Heart right ventricle (tissue), 16 donors: ENCODE measurements at regions not wholly inside any gene's neighbourhood (a gene's known extent, or its start where the extent isn't known, plus 50 kb on each side); places are given as distances from the start of the nearest gene placed in this dataset.
"Not testable (repeated sequence)": the region's sequence is repeated elsewhere in the genome, so short reads cannot be mapped to it uniquely, and the experiment has no call there.

ENCODE experiments used
- ATAC-seq, 8 donors: fragments of 200-7000 bp; cut with Tn5 transposase; one replicate each; pipeline ENCODE4 v1.9.1; 2020; ENCODE audit warnings: mild to moderate bottlenecking in 8 of 8, moderate library complexity in 8 of 8, moderate number of reproducible peaks in 1 of 8
- DNase-seq, 2 donors: peaks; one replicate each; pipeline ENCODE4 v3.0.0-alpha.2; 2020
- H3K27ac ChIP-seq, 10 donors: fragments of 200-600 bp; sonication (generic) in 2 of 10; one replicate each; pipeline versions ENCODE4 v1.5.0 to v1.8.0; 2020 to 2022; ENCODE audit warnings: mild to moderate bottlenecking in 3 of 10
- H3K27me3 ChIP-seq, 7 donors: fragments of 200-600 bp; one replicate each; pipeline ENCODE4 v1.8.0; 2021 to 2022; ENCODE audit warnings: mild to moderate bottlenecking in 2 of 7
- H3K36me3 ChIP-seq, 9 donors: fragments of 200-600 bp; sonication (generic) in 1 of 9; one replicate each; pipeline versions ENCODE4 v1.5.0 to v1.8.0; 2020 to 2022; ENCODE audit warnings: mild to moderate bottlenecking in 2 of 9
- H3K4me1 ChIP-seq, 9 donors: fragments of 200-600 bp; sonication (generic) in 1 of 9; one replicate each; pipeline versions ENCODE4 v1.5.0 to v1.8.0; 2020 to 2022; ENCODE audit warnings: mild to moderate bottlenecking in 4 of 9
- H3K4me3 ChIP-seq, 10 donors: fragments of 200-600 bp; sonication (generic) in 2 of 10; one replicate each; pipeline versions ENCODE4 v1.5.0 to v1.8.0; 2020 to 2022; ENCODE audit warnings: mild to moderate bottlenecking in 7 of 10, moderate library complexity in 2 of 10
- H3K9me3 ChIP-seq, 11 donors: fragments of 200-600 bp in 10 of 11; sonication (generic) in 2 of 11; one replicate each; pipeline versions ENCODE4 v1.5.0 to v1.8.0; 2013 to 2022; ENCODE audit warnings: mild to moderate bottlenecking in 2 of 11, control low read depth in 1 of 11, moderate library complexity in 1 of 11
- WGBS, 2 donors: extraction: QIAGEN DNeasy Blood & Tissue Kit; methylation state at CpG; one replicate each; pipeline ENCODE4 v1.1.7; 2013; ENCODE audit warnings: inconsistent platforms in 1 of 2; 5-methylcytosine and 5-hydroxymethylcytosine counted together
- intact Hi-C, 10 donors: fragments of 100-400 bp; cut with DNase I; formaldehyde crosslinking; loops; one replicate each; pipeline versions ENCODE4 v1.11.1 to v1.14.2; 2022
- TF ChIP-seq, protein P1 (sequence below), 9 donors: fragments of 200-600 bp; sonication (generic) in 2 of 9; IDR thresholded peaks; one replicate each; pipeline versions ENCODE4 v1.5.0 to v1.8.0; 2021 to 2022; ENCODE audit warnings: antibody characterized with exemption in 9 of 9, mild to moderate bottlenecking in 5 of 9, moderate library complexity in 1 of 9
- donor health status: Arrhythmogenic right ventricular cardiomyopathy.
- donor health status: ischemic (EF 13 %, LVEDD 7.1; RV severe dilation, severe dysfunction).
- donor health status: healthy with polysubstance abuse.
- donor health status: DM: no; HTN: yes; CAD: no.
- donor health status: DM: no; HTN: no; CAD: no.
- donor health status: ischemic (EF 25% LVEDD 6.9; RV normal size, moderate dysfunction).
- donor health status: ischemic (EF 25% LVEDD 5.7; RV mildly dilated, moderate dysfunction).
- donor health status: healthy.
- donor health status: DM: yes; HTN: yes; CAD: no.
- donor health status: Ischemic cardiomyopathy.
- donor health status: ischemic (EF 35%, LVEDD 5.7; RV mildly dilated, moderate dysfunction).
- donor health status: nonischemic (EF 11% LVEDD 7.7; RV severe dilation, severe dysfunction).
- donor health status: DM: yes; HTN: yes; CAD: no.
- donor health status: PGD.
- donor health status: ischemic (EF 29% LVEDD 5.4; RV normal size, mild dysfunction).
- donor health status: nonischemic (EF 23%, LVEDD 6.1; RV moderate dilation, normal function).

DNA sequence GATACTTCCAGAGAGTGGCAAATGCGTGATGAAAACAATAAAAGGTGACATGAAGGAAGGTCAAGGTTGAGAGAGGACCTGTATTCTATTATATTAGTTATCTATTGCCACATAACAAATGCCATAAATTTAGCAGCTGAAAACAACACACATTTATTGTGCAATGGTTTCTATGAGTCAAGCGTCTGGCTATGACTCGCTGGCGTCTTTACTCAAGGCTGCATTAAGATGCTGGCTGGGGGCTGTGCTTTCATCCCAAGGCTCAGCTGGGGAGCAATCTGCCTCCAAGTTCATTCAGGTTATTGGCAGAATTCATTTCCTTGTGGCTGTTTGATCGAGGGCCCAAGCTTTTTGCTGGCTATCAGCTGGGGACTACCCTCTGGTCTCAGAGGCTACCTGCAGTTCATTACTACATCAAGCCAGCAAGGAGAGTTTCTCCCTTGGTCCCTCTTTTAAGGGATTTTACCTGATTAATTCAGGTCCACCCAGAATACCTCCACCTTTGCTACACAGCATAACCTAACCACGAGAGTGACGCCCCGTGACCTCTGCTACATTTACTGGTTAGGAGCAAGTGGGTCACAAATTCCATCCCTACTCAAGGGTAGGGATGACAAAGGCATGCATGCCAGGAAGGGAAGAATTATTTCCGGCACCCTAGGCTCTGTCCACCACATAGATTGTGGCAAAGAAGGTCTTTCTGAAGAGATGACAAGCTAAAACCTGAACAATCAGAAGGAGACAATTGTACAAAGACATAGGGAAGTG lies 549.1 kb downstream of the MN1 start:
- peak in 3 of 8 donors; percentile 17 to 60 (median 20) for ATAC-seq
- WGBS, 2 donors: 87% methylated on average over 9 of the region's 9 CpGs
- TF ChIP-seq, protein P1, sequence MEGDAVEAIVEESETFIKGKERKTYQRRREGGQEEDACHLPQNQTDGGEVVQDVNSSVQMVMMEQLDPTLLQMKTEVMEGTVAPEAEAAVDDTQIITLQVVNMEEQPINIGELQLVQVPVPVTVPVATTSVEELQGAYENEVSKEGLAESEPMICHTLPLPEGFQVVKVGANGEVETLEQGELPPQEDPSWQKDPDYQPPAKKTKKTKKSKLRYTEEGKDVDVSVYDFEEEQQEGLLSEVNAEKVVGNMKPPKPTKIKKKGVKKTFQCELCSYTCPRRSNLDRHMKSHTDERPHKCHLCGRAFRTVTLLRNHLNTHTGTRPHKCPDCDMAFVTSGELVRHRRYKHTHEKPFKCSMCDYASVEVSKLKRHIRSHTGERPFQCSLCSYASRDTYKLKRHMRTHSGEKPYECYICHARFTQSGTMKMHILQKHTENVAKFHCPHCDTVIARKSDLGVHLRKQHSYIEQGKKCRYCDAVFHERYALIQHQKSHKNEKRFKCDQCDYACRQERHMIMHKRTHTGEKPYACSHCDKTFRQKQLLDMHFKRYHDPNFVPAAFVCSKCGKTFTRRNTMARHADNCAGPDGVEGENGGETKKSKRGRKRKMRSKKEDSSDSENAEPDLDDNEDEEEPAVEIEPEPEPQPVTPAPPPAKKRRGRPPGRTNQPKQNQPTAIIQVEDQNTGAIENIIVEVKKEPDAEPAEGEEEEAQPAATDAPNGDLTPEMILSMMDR (IDR thresholded peaks at IDR 0.05): no peak
- H3K27ac ChIP-seq: peak overlapping the region in 3 of 10 donors; percentile 0 to 20 (median 12)
- no peak overlapping the region for H3K4me3 ChIP-seq
- peaks cover 0 to 11% (median 0%) of the 10 kb centered on the region in 7 donors for H3K27me3 ChIP-seq
- intact Hi-C loops: loop anchor here in 1 of 10 donors (1.0 kb wide), 1 partner anchor 31 kb away; no protein-coding TSS in a partner anchor
- peaks cover 0 to 24% (median 10%) of the 10 kb centered on the region in 11 donors for H3K9me3 ChIP-seq
- H3K36me3 ChIP-seq: no peaks in the 10 kb centered on the region
- DNase-seq: no peak
- peaks cover 0 to 17% (median 8%) of the 10 kb centered on the region in 9 donors for H3K4me1 ChIP-seq

DNA sequence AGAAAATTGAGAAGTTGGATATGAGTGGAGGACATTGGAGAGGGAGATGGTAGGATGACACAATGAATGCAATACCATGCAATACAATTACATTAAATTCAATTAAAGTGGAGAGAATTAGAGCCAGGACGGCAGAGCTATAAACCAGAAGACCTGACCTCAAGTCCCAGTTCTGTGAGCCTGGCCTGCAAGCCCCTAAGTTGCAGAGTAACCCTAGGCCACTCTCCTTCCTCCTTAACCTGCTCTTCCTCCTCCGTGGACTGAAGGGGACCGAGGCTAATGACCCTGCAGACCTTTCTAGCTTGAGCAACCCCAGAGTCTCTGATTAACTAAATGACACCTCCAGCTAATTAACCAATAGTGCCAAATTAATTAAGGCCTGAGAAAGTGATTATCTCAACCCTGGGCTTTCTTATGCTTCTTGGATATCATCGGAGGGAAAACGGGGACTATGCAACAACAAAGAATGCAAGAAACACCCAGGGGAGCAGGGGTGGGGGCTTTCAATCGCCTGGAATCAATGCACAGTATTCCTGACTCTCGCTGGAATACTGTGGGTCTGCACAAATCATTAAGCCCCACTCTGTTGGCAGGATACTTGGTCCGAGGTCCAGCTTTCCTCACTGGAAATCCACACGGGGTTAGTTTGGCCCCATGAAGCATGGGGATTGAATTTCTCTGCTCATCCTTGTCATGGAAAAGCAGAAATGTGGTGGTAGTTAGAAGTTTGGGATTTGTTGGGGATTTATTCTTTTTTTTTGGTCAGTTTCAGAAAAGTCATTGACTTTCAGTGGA lies 548.3 kb downstream of the MN1 start:
- 51 to 63% methylated on average over 9 of the region's 9 CpGs for whole genome bisulfite sequencing, 2 donors
- TF ChIP-seq, protein P1 (IDR thresholded peaks at IDR 0.05): no peak
- ATAC-seq (no peak), DNase-seq (no peak)
- Histone ChIP-seq H3K27ac (peak overlapping the region in 4 of 10 donors; percentile 0 to 25 (median 8)), H3K9me3 (peaks cover 0 to 24% (median 10%) of the 10 kb centered on the region in 11 donors), H3K36me3 (no peaks in the 10 kb centered on the region), H3K4me3 (no peak overlapping the region), H3K4me1 (peaks cover 0 to 9% (median 3%) of the 10 kb centered on the region in 9 donors), H3K27me3 (peaks cover 0 to 11% (median 0%) of the 10 kb centered on the region in 7 donors)
- intact Hi-C loops: loop anchor here in 1 of 10 donors (1.0 kb wide), 1 partner anchor 30 kb away; no protein-coding TSS in a partner anchor

DNA sequence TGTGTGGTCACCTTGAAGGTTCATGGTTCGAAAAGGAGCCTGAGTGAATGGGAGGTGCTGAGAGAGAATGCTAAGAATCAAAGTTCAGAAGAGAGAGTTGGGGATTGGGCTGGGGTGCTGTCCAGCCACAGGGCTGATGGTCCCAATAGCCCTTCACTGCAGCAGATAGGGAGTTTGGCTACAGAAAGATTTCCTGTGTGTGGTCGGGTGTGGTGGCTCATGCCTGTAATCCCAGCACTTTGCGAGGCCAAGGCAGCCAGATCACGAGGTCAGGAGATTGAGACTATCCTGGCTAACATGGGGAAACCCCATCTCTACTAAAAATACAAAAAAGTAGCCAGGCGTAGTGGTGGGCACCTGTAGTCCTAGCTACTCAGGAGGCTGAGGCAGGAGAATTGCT lies 547.5 kb downstream of the MN1 start:
- H3K4me1 ChIP-seq, H3K4me3 ChIP-seq, H3K36me3 ChIP-seq, DNase-seq, intact Hi-C loops: not testable (repeated sequence)
- peak in 2 of 8 donors; percentile 35 to 61 for ATAC-seq
- WGBS, 2 donors: 68 to 86% methylated on average over 5 of the region's 5 CpGs
- Histone ChIP-seq H3K27me3 (peaks cover 0 to 16% (median 5%) of the 10 kb centered on the region in 7 donors), H3K27ac (peak overlapping the region in 4 of 10 donors; percentile 0 to 25 (median 8)), H3K9me3 (peaks cover 0 to 24% (median 10%) of the 10 kb centered on the region in 11 donors)

DNA sequence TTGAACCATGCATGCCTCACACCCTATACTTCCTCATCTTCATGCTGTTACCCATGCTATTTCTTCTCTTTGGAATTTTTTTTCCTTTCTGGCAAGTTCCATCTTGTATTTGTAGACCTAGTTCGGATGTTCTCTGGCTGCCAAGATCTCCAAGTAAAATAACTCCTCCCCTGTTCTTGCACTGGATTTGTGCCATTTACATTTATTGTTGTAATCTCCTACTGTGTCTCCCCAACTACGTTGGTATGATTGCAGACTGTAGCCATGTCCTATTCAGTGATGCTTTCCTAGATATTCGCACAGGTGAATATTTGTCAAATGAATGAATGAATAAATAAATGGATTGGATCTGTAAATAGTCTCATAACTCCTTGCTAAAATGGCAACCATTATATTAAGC lies 546.0 kb downstream of the MN1 start:
- WGBS, 2 donors: 72 to 79% methylated on average over 3 of the region's 3 CpGs
- H3K27me3 ChIP-seq: peaks cover 0 to 20% (median 8%) of the 10 kb centered on the region in 7 donors
- no peak for ATAC-seq
- H3K9me3 ChIP-seq: peaks cover 0 to 24% (median 10%) of the 10 kb centered on the region in 11 donors
- no peaks in the 10 kb centered on the region for H3K36me3 ChIP-seq
- H3K4me1 ChIP-seq: peaks cover 0 to 6% (median 0%) of the 10 kb centered on the region in 9 donors
- H3K27ac ChIP-seq: no peak overlapping the region
- intact Hi-C loops: no loop called here
- no peak overlapping the region for H3K4me3 ChIP-seq
- no peak for DNase-seq
- TF ChIP-seq, protein P1 (IDR thresholded peaks at IDR 0.05): no peak
